ENCODE measurements at regions not wholly inside any gene's neighbourhood (a gene's known extent, or its start where the extent isn't known, plus 50 kb on each side); places are given as distances from the start of the nearest gene placed in this dataset.
A peak's percentile ranks its signal among the peaks of the same experiment; 100 is the strongest.

DNA sequence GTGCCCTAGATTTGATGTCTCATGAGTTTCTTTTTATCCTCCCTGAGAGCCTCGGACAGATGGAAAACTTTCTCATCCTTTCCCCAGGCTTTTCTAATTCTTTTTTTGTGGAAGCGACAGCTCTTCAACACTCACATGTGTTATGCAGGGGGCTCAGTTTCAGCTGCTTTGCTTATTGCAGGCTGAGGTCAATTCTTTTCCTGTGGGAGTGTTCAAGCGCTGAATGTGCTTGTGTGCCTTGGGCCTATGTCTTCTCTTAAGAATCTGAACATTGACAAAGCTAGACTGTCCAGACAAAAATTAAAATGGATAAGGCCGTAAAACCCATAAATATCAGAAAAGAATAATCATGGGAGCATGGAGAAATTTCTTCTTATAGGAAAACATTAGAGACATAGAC is 125.2 kb upstream of the STEAP4 start:
- Histone ChIP-seq H3K4me3 (no peak overlapping the region), H3K9me3 (no peaks in the 10 kb centered on the region), H3K27me3 (no peaks in the 10 kb centered on the region), H3K36me3 (no peaks in the 10 kb centered on the region), H3K27ac (no peak overlapping the region), H3K9ac (ENCODE audit: low read depth in 2 of 2, low read length in 2 of 2) (no peak overlapping the region), H3K4me1 (no peaks in the 10 kb centered on the region)
- intact Hi-C loops (cut with DNase I) = no loop called here
- TF ChIP-seq, protein P1, sequence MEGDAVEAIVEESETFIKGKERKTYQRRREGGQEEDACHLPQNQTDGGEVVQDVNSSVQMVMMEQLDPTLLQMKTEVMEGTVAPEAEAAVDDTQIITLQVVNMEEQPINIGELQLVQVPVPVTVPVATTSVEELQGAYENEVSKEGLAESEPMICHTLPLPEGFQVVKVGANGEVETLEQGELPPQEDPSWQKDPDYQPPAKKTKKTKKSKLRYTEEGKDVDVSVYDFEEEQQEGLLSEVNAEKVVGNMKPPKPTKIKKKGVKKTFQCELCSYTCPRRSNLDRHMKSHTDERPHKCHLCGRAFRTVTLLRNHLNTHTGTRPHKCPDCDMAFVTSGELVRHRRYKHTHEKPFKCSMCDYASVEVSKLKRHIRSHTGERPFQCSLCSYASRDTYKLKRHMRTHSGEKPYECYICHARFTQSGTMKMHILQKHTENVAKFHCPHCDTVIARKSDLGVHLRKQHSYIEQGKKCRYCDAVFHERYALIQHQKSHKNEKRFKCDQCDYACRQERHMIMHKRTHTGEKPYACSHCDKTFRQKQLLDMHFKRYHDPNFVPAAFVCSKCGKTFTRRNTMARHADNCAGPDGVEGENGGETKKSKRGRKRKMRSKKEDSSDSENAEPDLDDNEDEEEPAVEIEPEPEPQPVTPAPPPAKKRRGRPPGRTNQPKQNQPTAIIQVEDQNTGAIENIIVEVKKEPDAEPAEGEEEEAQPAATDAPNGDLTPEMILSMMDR (IDR thresholded peaks at IDR 0.05) = no peak
- no peak for DNase-seq

DNA sequence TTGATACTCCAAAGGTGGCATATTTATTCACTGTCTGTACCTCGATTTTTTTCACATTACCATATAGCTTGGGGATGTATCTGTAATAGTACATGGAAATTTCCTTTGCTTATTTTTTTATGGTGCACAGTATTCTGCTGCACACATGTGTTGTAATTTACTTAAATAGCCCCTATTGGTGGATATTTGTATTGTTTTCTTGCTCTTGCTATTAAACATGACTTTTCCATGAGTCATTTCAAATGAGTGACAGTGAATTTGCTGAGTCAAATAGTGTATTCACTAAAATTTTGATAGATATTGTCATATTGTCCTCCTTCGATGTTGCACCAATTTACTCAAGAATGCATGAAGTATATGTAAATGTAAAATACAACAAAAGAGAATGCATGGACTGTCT is 122.7 kb upstream of the STEAP4 start:
- TF ChIP-seq, protein P1 (IDR thresholded peaks at IDR 0.05) = no peak
- Histone ChIP-seq H3K27me3 (no peaks in the 10 kb centered on the region), H3K4me1 (no peaks in the 10 kb centered on the region), H3K4me3 (no peak overlapping the region), H3K9ac (ENCODE audit: low read depth in 2 of 2, low read length in 2 of 2) (no peak overlapping the region), H3K9me3 (no peaks in the 10 kb centered on the region), H3K27ac (no peak overlapping the region), H3K36me3 (no peaks in the 10 kb centered on the region)
- DNase-seq = no peak
- intact Hi-C loops (cut with DNase I) = no loop called here

DNA sequence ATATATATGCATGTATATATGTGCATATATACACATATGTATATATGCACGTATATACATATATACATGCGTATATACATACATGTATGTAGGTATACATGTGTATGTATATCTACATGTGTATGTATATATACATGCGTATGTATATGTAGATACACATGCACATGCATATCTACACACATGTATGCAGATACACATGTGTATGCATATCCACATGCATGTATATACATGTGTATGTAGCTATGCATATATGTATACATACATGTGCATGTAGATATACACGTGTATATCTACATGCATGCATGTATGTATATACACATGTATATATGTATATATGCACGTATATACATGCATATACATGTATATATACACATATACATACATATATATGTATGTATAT is 95.8 kb upstream of the STEAP4 start:
- Histone ChIP-seq H3K4me3 (no peak overlapping the region), H3K9ac (ENCODE audit: low read depth in 2 of 2, low read length in 2 of 2) (no peak overlapping the region), H3K27ac (no peak overlapping the region), H3K27me3 (no peaks in the 10 kb centered on the region), H3K9me3 (no peaks in the 10 kb centered on the region), H3K4me1 (no peaks in the 10 kb centered on the region), H3K36me3 (no peaks in the 10 kb centered on the region)
- intact Hi-C loops (cut with DNase I) = no loop called here
- TF ChIP-seq, protein P1 (IDR thresholded peaks at IDR 0.05) = no peak
- no peak for DNase-seq

DNA sequence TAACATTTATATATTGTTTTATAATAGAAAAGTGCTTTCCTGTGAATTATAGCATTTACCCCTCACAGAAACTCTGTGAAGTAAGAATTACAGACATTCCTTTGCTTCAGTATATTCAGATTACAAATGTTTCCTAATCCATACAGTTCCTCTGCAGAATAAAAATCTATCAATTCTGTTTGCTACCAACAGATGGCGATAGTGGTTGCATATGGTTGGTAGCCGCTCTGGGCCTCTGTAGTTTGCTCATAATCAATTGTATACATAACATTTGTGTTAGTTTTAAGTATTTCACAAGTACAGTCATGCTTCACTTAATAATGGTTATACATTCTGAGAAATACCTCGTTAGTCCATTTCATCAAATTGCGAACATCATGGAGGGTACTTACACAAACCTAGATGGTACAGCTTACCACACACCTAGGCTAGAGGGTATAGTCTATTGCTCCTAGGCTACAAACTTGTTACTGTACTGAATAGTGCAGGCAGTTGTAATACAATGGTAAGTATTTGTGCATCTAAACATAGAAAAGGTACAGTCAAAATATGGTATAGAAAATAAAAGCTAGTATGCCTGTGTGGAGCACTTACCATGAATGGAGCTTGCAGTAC is 94.4 kb upstream of the STEAP4 start:
- Histone ChIP-seq H3K4me1 (no peaks in the 10 kb centered on the region), H3K36me3 (no peaks in the 10 kb centered on the region), H3K27me3 (no peaks in the 10 kb centered on the region), H3K4me3 (no peak overlapping the region), H3K9ac (ENCODE audit: low read depth in 2 of 2, low read length in 2 of 2) (no peak overlapping the region), H3K9me3 (no peaks in the 10 kb centered on the region), H3K27ac (no peak overlapping the region)
- intact Hi-C loops (cut with DNase I) = no loop called here
- DNase-seq = no peak
- TF ChIP-seq, protein P1 (IDR thresholded peaks at IDR 0.05) = peak; percentile 54

DNA sequence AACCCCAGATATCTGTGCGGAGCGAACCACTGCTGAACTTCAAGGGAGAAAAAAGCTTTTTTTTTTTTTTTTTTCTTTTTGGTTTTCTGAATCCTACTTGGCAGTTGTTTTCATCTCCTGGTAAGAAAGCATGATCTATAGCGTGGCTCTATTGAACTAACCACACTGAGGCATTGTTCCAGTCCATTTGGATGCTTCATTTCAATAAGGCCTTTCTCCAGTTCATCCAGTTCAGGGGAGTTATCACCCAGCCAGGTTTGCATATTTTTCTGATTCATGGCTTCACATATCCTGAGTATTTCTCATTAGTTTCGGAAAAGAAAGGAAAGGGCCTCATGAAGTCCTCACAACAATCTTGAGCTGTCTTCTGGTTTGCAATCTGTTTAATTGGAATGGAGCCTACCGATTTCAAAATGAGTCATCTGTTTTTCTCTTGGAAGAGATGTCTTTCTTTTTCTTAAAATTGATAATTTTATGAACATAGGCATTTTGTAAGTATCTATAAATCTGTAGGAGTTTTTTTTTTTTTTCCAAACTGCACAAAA is 93.1 kb upstream of the STEAP4 start:
- no peaks in the 10 kb centered on the region for H3K27me3 ChIP-seq
- H3K9me3 ChIP-seq = no peaks in the 10 kb centered on the region

More for the DNA sequence above, 93.1 kb upstream of the STEAP4 start:
- Histone ChIP-seq H3K4me1 (no peaks in the 10 kb centered on the region), H3K36me3 (no peaks in the 10 kb centered on the region), H3K27ac (no peak overlapping the region), H3K9ac (ENCODE audit: low read depth in 2 of 2, low read length in 2 of 2) (no peak overlapping the region), H3K4me3 (no peak overlapping the region)
- intact Hi-C loops (cut with DNase I) = no loop called here
- TF ChIP-seq, protein P1 (IDR thresholded peaks at IDR 0.05) = no peak
- no peak for DNase-seq
